H1 (cell line): ENCODE measurements at regions not wholly inside any gene's neighbourhood (a gene's known extent, or its start where the extent isn't known, plus 50 kb on each side); places are given as distances from the start of the nearest gene placed in this dataset.

Experiments used
- CTCF ChIA-PET: fragments of 300-600 bp; sonication (Branson Sonifier 250); formaldehyde crosslinking; loops from one replicate; lab custom pipeline; 2021; ENCODE audit not compliant: partially characterized antibody; lab: Charles Lee
- POLR2A ChIA-PET: fragments of 300-600 bp; sonication (Branson Sonifier 250); formaldehyde crosslinking; loops from one replicate; lab custom pipeline; 2021; ENCODE audit warnings: inconsistent platforms; ENCODE audit not compliant: partially characterized antibody; lab: Charles Lee
- DNase-seq, 2 experiments: peaks; one replicate each; pipeline versions ENCODE4 v3.0.0 to v3.0.0-alpha.2; 2010 to 2022; ENCODE audit warnings: low spot score in 2 of 2, low read depth in 1 of 2, mixed read lengths in 1 of 2
- FAIRE-seq: peaks from 2 replicates; lab custom pipeline; 2011; peaks lifted over from hg19 to GRCh38; lab: Jason Lieb, UNC
- H2AFZ ChIP-seq: 2 replicates; pipeline ENCODE4 v1.8.1; 2012; ENCODE audit warnings: low read length, inconsistent platforms
- H2AK5ac ChIP-seq: 2 replicates; pipeline ENCODE4 v1.6.1; 2013; ENCODE audit warnings: low read depth, low read length
- H2BK120ac ChIP-seq: replicated peaks from 2 replicates; pipeline ENCODE3; 2013; ENCODE audit warnings: low read depth, low read length, inconsistent platforms
- H2BK12ac ChIP-seq: 2 replicates; pipeline ENCODE4 v1.6.1; 2013; ENCODE audit warnings: low read depth, low read length
- H2BK15ac ChIP-seq: 2 replicates; pipeline ENCODE4 v1.6.1; 2013; ENCODE audit warnings: low read length
- H2BK20ac ChIP-seq: 2 replicates; pipeline ENCODE4 v1.6.1; 2013; ENCODE audit warnings: low read length
- H2BK5ac ChIP-seq: 2 replicates; pipeline ENCODE4 v1.6.1; 2013; ENCODE audit warnings: low read depth, low read length
- H3K14ac ChIP-seq: 2 replicates; pipeline ENCODE4 v1.6.1; 2013; ENCODE audit warnings: inconsistent platforms; ENCODE audit not compliant: insufficient read length
- H3K18ac ChIP-seq: 2 replicates; pipeline ENCODE4 v1.6.1; 2013; ENCODE audit warnings: low read length; ENCODE audit errors: extremely low read depth
- H3K23ac ChIP-seq: 2 replicates; pipeline ENCODE4 v1.6.1; 2013; ENCODE audit warnings: inconsistent platforms; ENCODE audit not compliant: insufficient read length
- H3K23me2 ChIP-seq: 2 replicates; pipeline ENCODE4 v1.6.1; 2013; ENCODE audit warnings: low read depth, low read length
- H3K27ac ChIP-seq: 2 replicates; pipeline ENCODE4 v1.6.1; 2011; ENCODE audit warnings: low read depth, low read length, inconsistent platforms
- H3K27me3 ChIP-seq, 4 experiments: replicated peaks in 1 of 4; 1 replicate in 1 of 4; 2 replicates in 3 of 4; pipeline versions ENCODE4 v1.6.1 to v1.8.1; 2011 to 2013; ENCODE audit warnings: low read length in 3 of 4, mild to moderate bottlenecking in 3 of 4, inconsistent platforms in 2 of 4, mixed read lengths in 2 of 4, moderate library complexity in 1 of 4; ENCODE audit not compliant: control insufficient read depth in 3 of 4, insufficient read depth in 3 of 4; ENCODE audit errors: extremely low read depth in 1 of 4
- H3K36me3 ChIP-seq, 4 experiments: 2 replicates each; pipeline versions ENCODE4 v1.6.1 to v1.8.1; 2011 to 2013; ENCODE audit warnings: mild to moderate bottlenecking in 4 of 4, low read length in 3 of 4, moderate library complexity in 2 of 4, control low read depth in 1 of 4, inconsistent platforms in 1 of 4; ENCODE audit not compliant: insufficient read depth in 4 of 4, control insufficient read depth in 2 of 4
- H3K4ac ChIP-seq: replicated peaks from 2 replicates; pipeline ENCODE3; 2013; ENCODE audit warnings: low read length, low read depth, mixed read lengths, inconsistent platforms; ENCODE audit not compliant: insufficient read length
- H3K4me1 ChIP-seq, 4 experiments: replicated peaks in 1 of 4; 1 replicate in 1 of 4; 2 replicates in 3 of 4; pipeline versions ENCODE4 v1.6.1 to v1.8.1; 2011 to 2013; ENCODE audit warnings: low read length in 3 of 4, inconsistent platforms in 2 of 4, mixed read lengths in 1 of 4; ENCODE audit not compliant: insufficient read depth in 4 of 4, control insufficient read depth in 3 of 4
- H3K4me2 ChIP-seq, 2 experiments: 2 replicates each; pipeline versions ENCODE4 v1.6.1 to v1.8.1; 2011 to 2013; ENCODE audit warnings: low read depth in 2 of 2, low read length in 2 of 2, control low read depth in 1 of 2, inconsistent platforms in 1 of 2, mild to moderate bottlenecking in 1 of 2; ENCODE audit not compliant: insufficient read depth in 1 of 2
- H3K4me3 ChIP-seq, 4 experiments: fragments of 200-600, 300-600 bp in 1 of 4; sonication (generic), shearing (Covaris generic), sonication (Bioruptor Twin) in 1 of 4; 2 replicates each; pipeline versions ENCODE4 v1.5.1 to v1.8.1; 2011 to 2016; ENCODE audit warnings: low read length in 4 of 4, low read depth in 3 of 4, control low read depth in 2 of 4, inconsistent platforms in 2 of 4, mild to moderate bottlenecking in 2 of 4, mixed read lengths in 1 of 4, moderate library complexity in 1 of 4; ENCODE audit not compliant: insufficient read depth in 2 of 4; ENCODE audit errors: extremely low read depth in 1 of 4
- H3K56ac ChIP-seq: replicated peaks from 2 replicates; pipeline ENCODE3; 2013; ENCODE audit warnings: low read depth, mild to moderate bottlenecking, mixed read lengths, low read length, inconsistent platforms; ENCODE audit not compliant: insufficient read length
- H3K79me1 ChIP-seq: 2 replicates; pipeline ENCODE4 v1.6.1; 2013; ENCODE audit warnings: low read depth, low read length, control low read depth
- H3K79me2 ChIP-seq, 2 experiments: 2 replicates each; pipeline versions ENCODE4 v1.6.1 to v1.8.1; 2012 to 2013; ENCODE audit warnings: low read length in 2 of 2, mild to moderate bottlenecking in 2 of 2, inconsistent platforms in 1 of 2; ENCODE audit not compliant: insufficient read depth in 2 of 2, control insufficient read depth in 1 of 2
- H3K9ac ChIP-seq, 4 experiments: replicated peaks in 1 of 4; 1 replicate in 1 of 4; 2 replicates in 3 of 4; pipeline versions ENCODE4 v1.6.1 to v1.8.1; 2011 to 2013; ENCODE audit warnings: low read depth in 3 of 4, low read length in 3 of 4, control low read depth in 2 of 4, mild to moderate bottlenecking in 2 of 4, moderate library complexity in 2 of 4, inconsistent platforms in 1 of 4; ENCODE audit errors: extremely low read depth in 1 of 4
- H3K9me3 ChIP-seq, 2 experiments: 2 replicates each; pipeline versions ENCODE4 v1.6.1 to v1.8.1; 2012 to 2013; ENCODE audit warnings: mild to moderate bottlenecking in 2 of 2, moderate library complexity in 2 of 2, control low read depth in 1 of 2, inconsistent platforms in 1 of 2, low read depth in 1 of 2, low read length in 1 of 2, mixed read lengths in 1 of 2; ENCODE audit not compliant: insufficient read depth in 2 of 2
- H4K20me1 ChIP-seq, 2 experiments: replicated peaks in 1 of 2; 2 replicates each; pipeline versions ENCODE3 to v1.8.1; 2011 to 2013; ENCODE audit warnings: inconsistent platforms in 2 of 2, low read length in 2 of 2, mild to moderate bottlenecking in 1 of 2; ENCODE audit not compliant: insufficient read depth in 2 of 2, control insufficient read depth in 1 of 2
- H4K5ac ChIP-seq: 2 replicates; pipeline ENCODE4 v1.6.1; 2013; ENCODE audit warnings: low read length, low read depth, mixed read lengths, inconsistent platforms; ENCODE audit not compliant: insufficient read length
- H4K8ac ChIP-seq: 2 replicates; pipeline ENCODE4 v1.8.0; 2013; ENCODE audit warnings: mild to moderate bottlenecking, moderate library complexity, low read length, inconsistent platforms; ENCODE audit not compliant: insufficient read depth; ENCODE audit errors: extremely low read depth
- H4K91ac ChIP-seq: replicated peaks from 2 replicates; pipeline ENCODE3; 2013; ENCODE audit warnings: low read length, mixed read lengths, inconsistent platforms; ENCODE audit not compliant: insufficient read length
- BACH1 ChIP-seq: IDR thresholded peaks from 2 replicates; pipeline ENCODE4 v1.6.1; 2012; ENCODE audit warnings: low read length, improper control_type of control experiment
- CHD2 ChIP-seq: IDR thresholded peaks from 2 replicates; pipeline ENCODE4 v1.6.1; 2012; ENCODE audit warnings: low read length, improper control_type of control experiment
- EGR1 ChIP-seq: IDR thresholded peaks from 2 replicates; pipeline ENCODE4 v1.6.1; 2011; ENCODE audit warnings: low read depth, low read length, borderline replicate concordance
- KDM1A ChIP-seq: fragments of 200-600, 300-600 bp; sonication (generic); IDR thresholded peaks from 2 replicates; pipeline ENCODE4 v1.7.1; 2016; ENCODE audit warnings: mild to moderate bottlenecking, low read length, borderline replicate concordance
- KDM4A ChIP-seq: IDR thresholded peaks from one replicate; pipeline ENCODE4 v1.7.1; 2012; ENCODE audit warnings: low read depth, mild to moderate bottlenecking, moderate library complexity, low read length, inconsistent platforms; ENCODE audit not compliant: severe bottlenecking
- NANOG ChIP-seq: IDR thresholded peaks from 2 replicates; pipeline ENCODE4 v1.6.1; 2011; ENCODE audit warnings: low read length, low read depth, mild to moderate bottlenecking, inconsistent platforms; ENCODE audit not compliant: insufficient read depth, poor library complexity, severe bottlenecking
- RAD21 ChIP-seq, 2 experiments: IDR thresholded peaks in 1 of 2; conservative IDR thresholded peaks in 1 of 2; 2 replicates each; pipeline ENCODE4 v1.6.1; 2011; ENCODE audit warnings: low read depth in 2 of 2, low read length in 2 of 2, improper control_type of control experiment in 1 of 2, inconsistent platforms in 1 of 2, mild to moderate bottlenecking in 1 of 2, moderate library complexity in 1 of 2
- RBBP5 ChIP-seq: IDR thresholded peaks from 2 replicates; pipeline ENCODE4 v1.7.1; 2012; ENCODE audit warnings: low read depth, mild to moderate bottlenecking, inconsistent platforms, low read length, moderate library complexity, borderline replicate concordance
- RNF2 ChIP-seq: fragments of 200-900, 300-1000 bp; sonication (generic); IDR thresholded peaks from 2 replicates; pipeline ENCODE4 v1.7.1; 2016; ENCODE audit warnings: borderline replicate concordance, low read depth, mild to moderate bottlenecking, antibody characterized with exemption, low read length; ENCODE audit not compliant: poor library complexity, severe bottlenecking; ENCODE audit errors: missing control alignments
- SAP30 ChIP-seq: fragments of 300-600 bp; sonication (generic); IDR thresholded peaks from 2 replicates; pipeline ENCODE4 v1.7.1; 2012; ENCODE audit warnings: low read length, moderate library complexity, mild to moderate bottlenecking, inconsistent platforms; ENCODE audit not compliant: insufficient read depth, insufficient replicate concordance
- SIX5 ChIP-seq: IDR thresholded peaks from 2 replicates; pipeline ENCODE4 v1.6.1; 2011; ENCODE audit warnings: mild to moderate bottlenecking, low read depth, low read length
- TEAD4 ChIP-seq: IDR thresholded peaks from 2 replicates; pipeline ENCODE4 v1.6.1; 2012; ENCODE audit warnings: low read depth, low read length, inconsistent platforms, mixed read lengths
- ZNF274 ChIP-seq: IDR thresholded peaks from 2 replicates; pipeline ENCODE4 v1.7.0; 2012; ENCODE audit warnings: low read length, borderline replicate concordance; ENCODE audit errors: extremely low read depth
- WGBS, 2 experiments: shearing (Covaris generic) in 1 of 2; methylation state at CpG; one replicate each; pipeline versions ENCODE4 v1.1.6 to v1.1.7; 2013 to 2015; ENCODE audit warnings: low lambda C conversion rate in 2 of 2, mixed read lengths in 2 of 2, inconsistent platforms in 1 of 2, low coverage in 1 of 2, missing lambda C conversion rate in 1 of 2; ENCODE audit not compliant: insufficient replicate concordance in 2 of 2, insufficient coverage in 1 of 2, insufficient read length in 1 of 2; ENCODE audit errors: extremely low coverage in 1 of 2, missing lambda C conversion rate in 1 of 2; 5-methylcytosine and 5-hydroxymethylcytosine counted together

- Histone ChIP-seq H3K36me3 (no peaks in the 10 kb centered on the region), H2AFZ (no peak overlapping the region), H3K56ac (no peak overlapping the region), H3K4me3 (no peak overlapping the region), H4K8ac (no peak overlapping the region), H3K4me1 (no peaks in the 10 kb centered on the region; a peak in 2 of 7 replicates), H4K91ac (no peak overlapping the region), H2AK5ac (no peak overlapping the region), H3K9ac (no peak overlapping the region), H2BK5ac (no peak overlapping the region), H3K18ac (no peak overlapping the region), H3K79me1 (no peaks in the 10 kb centered on the region), H3K4ac (no peak overlapping the region), H3K27me3 (no peaks in the 10 kb centered on the region), H3K14ac (no peak overlapping the region), H3K27ac (no peak overlapping the region), H4K5ac (no peak overlapping the region), H3K4me2 (no peak overlapping the region), H2BK15ac (no peak overlapping the region), H4K20me1 (no peaks in the 10 kb centered on the region), H3K79me2 (no peaks in the 10 kb centered on the region), H2BK12ac (no peak overlapping the region), H3K9me3 (no peaks in the 10 kb centered on the region), H3K23me2 (no peaks in the 10 kb centered on the region), H3K23ac (no peak overlapping the region), H2BK20ac (no peak overlapping the region), H2BK120ac (no peak overlapping the region)
- 74% methylated on average over 3 of the region's 3 CpGs; no CpG with 5 or more reads in 1 of the 2 experiments for WGBS, 2 experiments
- DNase-seq (no peak), FAIRE-seq (no peak)
- CTCF ChIA-PET = interaction anchor here (0.6 to 5.1 kb wide), 7 partner anchors 11 to 358 kb away, joined by 3 to 31 read pairs (median 6); no protein-coding TSS in a partner anchor
- TF ChIP-seq NANOG (no peak), KDM1A (no peak), EGR1 (no peak), RBBP5 (no peak), KDM4A (no peak), RNF2 (no peak), SAP30 (no peak), SIX5 (no peak), TEAD4 (no peak), RAD21 (IDR thresholded peaks at IDR 0.05 in 1 of 2, conservative IDR thresholded peaks at IDR 0.05 in 1 of 2; ENCODE audit: low read depth in 2 of 2, low read length in 2 of 2) (no peak), ZNF274 (no peak), BACH1 (no peak), CHD2 (no peak)
- POLR2A ChIA-PET = no interaction called here
Measured at GRCh38 chr13:111406636-111407035, 86.2 kb downstream of the TEX29 start.
